ENCODE measurements at regions not wholly inside any gene's neighbourhood (a gene's known extent, or its start where the extent isn't known, plus 50 kb on each side); places are given as distances from the start of the nearest gene placed in this dataset.

GRCh38 chr12:13595536-13596443 is 385.6 kb downstream of the GRIN2B start:
- no peak for DNase-seq (ENCODE audit: low spot score)

GRCh38 chr12:13594731-13595514 is 386.5 kb downstream of the GRIN2B start:
- no peak for DNase-seq (ENCODE audit: low spot score)

GRCh38 chr12:13592063-13592942 is 389.1 kb downstream of the GRIN2B start:
- DNase-seq (ENCODE audit: low spot score): peak; percentile 10

- peak; percentile 30 for DNase-seq (ENCODE audit: low spot score)
Measured at GRCh38 chr12:13591488-13591887, 389.9 kb downstream of the GRIN2B start.

GRCh38 chr12:13591059-13591458 is 390.3 kb downstream of the GRIN2B start:
- no peak for DNase-seq (ENCODE audit: low spot score)

GRCh38 chr12:13588574-13588973 is 392.0 kb downstream of the EMP1 start:
- no peak for DNase-seq (ENCODE audit: low spot score)

GRCh38 chr12:13587721-13588390 is 391.3 kb downstream of the EMP1 start:
- DNase-seq (ENCODE audit: low spot score): peak; percentile 29

GRCh38 chr12:13586361-13586760 is 389.8 kb downstream of the EMP1 start:
- DNase-seq (ENCODE audit: low spot score): no peak

GRCh38 chr12:13584541-13584940 is 388.0 kb downstream of the EMP1 start:
- DNase-seq (ENCODE audit: low spot score): no peak

GRCh38 chr12:13583630-13584029 is 387.1 kb downstream of the EMP1 start:
- no peak for DNase-seq (ENCODE audit: low spot score)

- no peak for DNase-seq (ENCODE audit: low spot score)
Measured at GRCh38 chr12:13582421-13582820, 385.9 kb downstream of the EMP1 start.

- no peak for DNase-seq (ENCODE audit: low spot score)
Measured at GRCh38 chr12:13581031-13581430, 384.5 kb downstream of the EMP1 start.

- DNase-seq (ENCODE audit: low spot score): no peak
Measured at GRCh38 chr12:13580206-13580605, 383.7 kb downstream of the EMP1 start.

GRCh38 chr12:13576935-13577500 is 380.5 kb downstream of the EMP1 start:
- no peak for DNase-seq (ENCODE audit: low spot score)

- DNase-seq (ENCODE audit: low spot score): peak; percentile 71
Measured at GRCh38 chr12:13573698-13574321, 377.3 kb downstream of the EMP1 start.

GRCh38 chr12:13571035-13571434 is 374.5 kb downstream of the EMP1 start:
- no peak for DNase-seq (ENCODE audit: low spot score)

GRCh38 chr12:13570005-13570694 is 373.6 kb downstream of the EMP1 start:
- DNase-seq (ENCODE audit: low spot score): no peak

GRCh38 chr12:13566292-13566691 is 369.8 kb downstream of the EMP1 start:
- peak; percentile 17 for DNase-seq (ENCODE audit: low spot score)

GRCh38 chr12:13564266-13564810 is 367.8 kb downstream of the EMP1 start:
- DNase-seq (ENCODE audit: low spot score): no peak

GRCh38 chr12:13563743-13564125 is 367.2 kb downstream of the EMP1 start:
- no peak for DNase-seq (ENCODE audit: low spot score)

All from kidney tubule cell (primary cell).